ENCODE measurements at regions not wholly inside any gene's neighbourhood (a gene's known extent, or its start where the extent isn't known, plus 50 kb on each side); places are given as distances from the start of the nearest gene placed in this dataset.

DNA sequence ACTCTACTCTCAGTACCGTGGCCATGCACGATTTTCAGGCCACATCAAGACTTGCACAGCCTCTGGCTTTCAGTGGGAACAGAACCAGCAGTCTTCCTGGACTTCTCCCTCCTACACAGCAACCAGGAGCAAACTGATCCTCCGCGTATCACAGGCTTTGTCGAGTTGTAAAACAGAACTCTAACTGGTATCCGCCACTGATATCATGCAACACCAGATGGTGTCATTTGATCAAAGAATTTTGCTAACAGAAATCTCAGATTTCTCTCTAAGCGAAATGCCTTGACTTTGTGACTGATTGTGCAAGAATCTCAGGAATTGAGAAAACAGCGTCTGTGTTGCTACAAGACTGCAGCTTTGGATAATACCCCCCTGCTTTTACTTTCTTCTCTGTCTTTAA lies 85.7 kb downstream of the COPS8 start:
- no peak for DNase-seq

DNA sequence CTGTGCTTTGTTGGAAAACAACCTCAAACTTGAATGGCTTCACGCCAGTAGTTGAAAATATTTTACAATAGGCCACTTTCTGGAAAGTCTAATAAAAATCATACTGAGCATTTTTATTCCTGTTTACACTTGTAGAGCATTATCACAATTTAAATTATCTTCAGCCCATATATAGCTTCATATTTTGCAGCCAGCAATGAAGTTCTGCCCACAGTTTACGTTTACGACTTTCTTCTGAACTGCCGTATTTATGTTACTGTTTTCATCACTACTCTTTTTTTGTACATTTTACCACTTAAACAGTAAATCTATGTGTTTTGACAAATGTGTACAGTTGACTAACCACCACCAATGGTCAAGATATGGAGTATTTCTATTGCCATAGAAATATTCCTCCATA lies 86.2 kb downstream of the COPS8 start:
- no peak for DNase-seq

DNA sequence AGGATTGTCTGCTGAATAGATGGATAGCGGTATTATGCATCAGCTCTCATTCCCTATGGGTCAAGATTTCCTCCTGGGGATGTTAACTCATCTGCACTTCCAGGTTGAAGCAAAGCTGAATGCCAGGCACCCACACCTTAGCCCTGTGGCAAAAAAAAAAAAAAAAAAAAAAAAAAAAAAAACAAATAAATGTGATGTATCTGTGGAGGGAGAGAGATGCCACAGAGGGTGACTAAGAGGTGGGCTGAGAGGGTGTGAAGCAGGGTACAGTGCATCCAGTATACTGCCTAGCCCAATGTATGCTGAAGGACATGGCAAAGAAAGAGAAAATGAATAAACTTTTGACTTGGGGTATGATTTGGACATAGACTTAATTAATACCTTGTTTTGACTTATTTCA lies 91.4 kb downstream of the COPS8 start:
- no peak for DNase-seq

DNA sequence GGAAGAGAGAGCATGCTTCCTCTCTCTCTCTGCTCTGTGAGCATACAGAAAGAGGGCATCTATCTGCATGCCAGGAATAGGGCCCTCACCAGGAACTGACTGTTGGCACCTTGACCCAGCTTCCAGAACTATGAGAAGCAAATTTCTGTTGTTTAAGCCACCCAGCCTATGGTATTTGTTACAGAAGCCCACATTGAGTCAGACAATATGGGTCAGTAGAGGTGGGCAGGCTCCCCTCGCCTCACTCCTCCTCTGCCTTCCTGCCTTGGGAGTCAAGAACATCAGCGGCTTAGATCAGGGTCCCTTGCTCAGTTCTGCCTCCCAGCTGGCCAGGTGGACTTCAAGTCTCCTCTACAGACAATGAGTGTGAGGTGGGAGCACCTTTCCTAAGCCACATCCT lies 92.3 kb downstream of the COPS8 start:
- DNase-seq: no peak

DNA sequence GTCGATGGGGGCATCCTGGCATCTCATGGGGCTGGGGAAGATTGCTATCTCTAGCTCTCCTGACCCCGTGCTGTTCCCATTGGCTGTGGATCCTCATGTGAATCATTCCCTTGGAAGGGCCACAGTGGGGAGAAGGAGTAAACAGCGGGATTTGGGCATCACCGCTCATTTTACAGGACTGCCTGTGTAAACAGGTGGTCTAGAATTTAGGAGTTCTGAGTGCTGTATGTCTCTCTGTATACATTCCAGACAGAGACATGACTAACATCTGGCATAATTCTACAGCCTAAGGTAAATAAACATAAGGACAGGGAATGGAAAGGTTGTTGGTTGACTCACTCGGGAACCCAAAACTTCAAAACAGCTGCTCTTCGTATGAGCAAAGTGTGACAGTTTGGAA lies 92.7 kb downstream of the COPS8 start:
- no peak for DNase-seq

DNA sequence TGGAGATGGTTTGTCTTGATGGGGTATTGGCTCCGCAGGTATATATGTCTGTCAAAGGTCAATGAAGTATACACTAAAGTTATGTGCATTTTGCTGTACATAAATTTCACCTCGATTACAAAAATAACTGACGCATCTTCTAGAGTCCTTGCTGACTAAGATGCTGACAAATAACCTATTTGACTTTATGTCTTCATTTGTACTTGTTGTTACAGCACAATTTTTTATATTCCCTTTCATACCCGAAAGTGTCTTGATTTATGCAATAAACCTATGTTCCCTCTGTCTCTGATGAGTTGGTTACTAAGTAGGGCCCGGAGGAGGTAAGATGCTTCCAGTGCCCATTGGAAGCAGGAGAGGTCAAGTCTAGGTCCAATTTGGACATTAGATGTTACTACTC lies 93.5 kb downstream of the COPS8 start:
- no peak for DNase-seq

DNA sequence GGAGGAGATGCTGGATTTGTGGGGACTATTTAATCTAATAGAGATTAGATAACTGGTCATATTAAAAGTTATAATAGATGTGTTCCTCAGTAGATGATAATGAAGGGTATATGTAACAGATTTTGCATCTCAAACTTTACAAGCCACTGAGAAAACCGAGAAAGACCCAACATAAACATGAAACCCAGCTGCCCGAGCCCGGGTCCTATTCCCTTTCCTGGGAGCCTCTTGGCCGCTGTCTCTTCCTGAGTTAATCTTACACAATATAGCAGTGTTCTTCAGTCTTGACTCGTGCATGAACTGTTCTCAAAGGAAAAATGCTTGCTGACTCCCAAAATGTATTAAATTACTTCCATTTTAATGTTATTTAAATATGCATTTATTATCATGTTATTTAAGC lies 94.5 kb downstream of the COPS8 start:
- DNase-seq: no peak

DNA sequence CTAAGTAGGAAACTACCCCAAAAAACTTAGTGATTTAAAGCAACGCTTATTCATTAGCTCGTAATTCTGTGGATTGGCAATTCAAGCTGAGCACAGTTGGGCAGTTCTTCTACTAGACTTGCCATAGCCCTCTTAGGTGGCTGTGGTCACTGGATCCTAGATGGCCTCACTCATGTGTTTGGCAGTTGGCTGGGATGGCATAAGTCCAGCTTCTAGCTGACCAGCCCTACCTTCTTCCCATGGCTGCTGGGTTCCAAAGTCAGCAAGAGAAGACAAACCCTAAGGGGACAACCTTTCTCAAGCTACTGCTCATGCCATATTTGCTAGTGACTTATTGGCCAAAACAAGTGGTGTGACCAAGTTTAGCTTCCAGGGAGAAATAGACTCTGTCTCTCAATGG lies 95.3 kb downstream of the COPS8 start:
- DNase-seq: no peak

DNA sequence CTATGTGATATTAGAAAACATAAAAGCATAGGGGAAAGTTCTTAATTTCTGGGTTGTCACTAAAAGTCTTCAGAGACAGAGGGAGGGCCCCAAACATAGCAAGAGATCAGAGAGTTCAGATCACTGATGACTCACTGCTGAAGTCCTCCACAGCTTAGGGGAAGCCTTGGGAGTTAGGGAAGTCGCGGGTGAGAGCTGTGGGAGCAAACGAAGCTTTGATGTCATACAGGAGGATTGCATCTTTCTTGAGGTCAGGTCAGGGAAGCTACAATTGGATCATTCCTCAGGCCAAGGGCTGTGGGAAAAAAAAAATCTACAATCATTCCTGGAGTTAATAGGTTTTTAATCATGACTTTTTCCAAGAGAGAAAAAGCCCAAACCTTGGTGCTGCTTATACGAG lies 96.2 kb downstream of the COPS8 start:
- no peak for DNase-seq

DNA sequence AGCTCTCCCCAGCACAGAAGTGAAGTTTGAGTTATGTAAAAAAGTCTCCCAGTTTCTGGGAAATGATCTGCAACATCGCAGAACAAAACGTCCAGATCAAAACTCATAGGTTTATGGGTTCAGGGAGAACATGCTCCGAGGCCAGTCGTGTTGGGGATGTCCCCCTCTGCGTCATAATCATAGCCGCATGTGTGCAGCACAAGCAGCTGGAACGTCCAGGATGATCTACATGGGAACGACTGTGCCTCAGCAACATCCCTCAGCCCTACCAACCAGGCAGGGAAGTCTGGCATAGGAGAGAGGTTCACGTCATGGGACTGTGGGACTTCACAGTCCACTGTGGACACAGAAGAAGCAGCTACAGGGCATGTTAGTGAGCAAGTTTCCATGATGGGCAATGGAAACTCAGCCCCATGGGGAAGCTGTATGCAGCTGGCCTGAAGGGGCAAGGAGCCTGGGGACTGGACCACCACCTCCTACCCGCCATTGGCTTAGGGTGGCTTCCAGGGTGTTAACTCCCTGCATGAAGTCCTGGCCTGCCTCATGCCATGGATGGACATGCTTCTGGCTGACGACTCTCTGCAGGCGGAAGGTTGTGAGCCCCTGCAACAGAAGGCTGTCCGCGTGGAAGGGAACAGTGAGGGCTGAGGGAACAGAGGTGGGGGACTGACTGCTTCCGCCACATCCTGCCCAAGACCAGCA lies 96.9 kb downstream of the COPS8 start:
- no peak for DNase-seq

DNA sequence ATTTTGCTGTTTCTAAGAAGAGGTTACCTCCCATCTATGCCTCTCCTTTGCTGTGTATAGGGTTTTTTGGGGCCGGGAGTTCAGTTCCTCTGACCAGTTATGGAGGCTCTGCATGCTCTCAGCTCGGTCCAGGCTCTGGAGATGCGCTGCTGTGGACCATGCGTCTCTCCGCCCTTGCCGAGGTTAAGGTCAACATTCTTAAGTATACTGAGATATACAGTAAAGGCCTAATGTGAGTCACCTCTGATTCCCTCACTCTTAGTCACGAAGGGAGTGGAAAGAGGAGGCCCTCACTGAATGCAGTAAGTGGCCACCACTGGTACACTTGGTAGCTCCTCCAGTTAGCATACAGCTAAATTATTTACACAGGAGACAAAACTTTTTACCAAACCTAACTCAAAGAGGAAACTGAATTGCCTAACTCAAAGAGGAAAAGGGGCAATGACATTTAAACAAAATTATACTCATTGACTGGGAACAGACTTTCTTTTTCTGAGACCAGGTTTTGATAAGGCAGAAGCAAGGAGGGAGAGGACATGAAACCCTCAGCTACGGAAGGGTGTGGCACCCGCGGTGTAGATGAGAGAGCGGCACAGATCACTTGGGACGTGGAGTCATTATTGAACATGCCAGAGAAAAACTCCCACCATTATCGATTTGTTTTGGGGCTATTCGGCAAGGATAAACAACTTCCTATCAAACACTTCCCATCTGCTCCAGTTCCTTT lies 98.7 kb downstream of the COPS8 start:
- no peak for DNase-seq

DNA sequence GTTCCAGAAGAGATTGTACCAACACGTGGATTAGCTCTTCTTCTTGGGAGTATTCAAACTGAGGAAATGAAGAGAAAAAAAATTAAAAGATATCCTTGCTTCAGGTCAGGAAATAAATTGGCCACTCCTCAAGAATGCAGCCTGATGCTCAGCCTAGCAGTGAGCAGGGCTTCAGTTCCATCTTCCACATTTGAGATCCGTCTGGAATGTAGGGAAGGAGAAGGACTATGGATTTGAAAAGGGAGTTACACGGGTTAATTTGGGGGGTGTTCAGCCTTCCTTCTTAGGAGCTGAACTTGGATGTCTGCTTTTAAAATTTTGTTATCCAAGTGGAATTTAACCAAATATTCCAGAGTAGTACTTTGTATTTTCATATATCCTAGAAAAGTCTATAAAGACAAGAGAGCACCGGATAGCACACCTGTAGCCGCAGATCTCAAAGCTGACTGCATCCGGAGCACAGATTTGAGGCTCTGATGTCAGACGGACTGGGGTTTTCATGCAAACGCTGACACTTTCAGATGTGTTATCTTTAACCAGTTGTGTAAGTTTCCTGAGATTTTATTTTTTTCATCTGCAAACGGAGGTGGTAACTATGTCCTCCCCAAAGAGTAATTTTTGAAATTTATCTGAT lies 99.3 kb downstream of the COPS8 start:
- DNase-seq: no peak

DNA sequence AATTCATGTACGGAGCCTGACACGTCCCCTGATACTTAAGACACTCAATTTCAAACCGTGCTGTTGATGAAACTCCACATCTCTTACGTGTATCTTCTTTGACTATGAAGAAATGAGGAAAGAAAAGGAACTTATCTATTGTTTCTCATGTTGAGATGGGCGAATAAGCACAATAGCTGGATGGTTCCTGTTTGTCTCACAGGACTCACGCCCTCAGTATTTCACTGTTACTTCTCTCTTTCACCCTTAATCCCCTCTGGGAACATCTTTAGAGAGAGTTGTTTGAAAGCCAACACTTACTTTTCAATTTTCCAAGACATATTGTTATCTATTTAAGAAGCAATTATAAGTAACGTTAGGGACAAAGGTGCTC lies 99.8 kb downstream of the COPS8 start:
- no peak for DNase-seq

DNA sequence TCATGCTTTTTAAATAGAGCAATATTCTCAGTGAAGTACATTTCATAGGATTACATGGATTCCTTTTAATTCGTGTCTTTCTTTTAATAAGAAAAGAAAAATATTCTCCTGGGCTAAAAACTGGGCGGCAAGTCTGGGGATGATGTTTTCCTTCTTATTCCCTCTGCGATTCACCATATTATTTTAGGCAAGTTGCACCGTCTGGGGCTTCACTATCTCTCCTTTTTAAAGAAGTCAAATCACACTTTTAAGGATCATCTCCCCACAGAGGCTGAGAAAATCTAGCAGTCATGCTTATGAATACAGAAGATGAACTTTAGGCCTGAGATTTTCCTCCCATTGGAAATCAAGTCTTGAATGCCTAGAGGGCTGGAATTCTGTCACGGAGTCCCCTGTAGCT lies 104.1 kb downstream of the COPS8 start:
- DNase-seq: no peak

DNA sequence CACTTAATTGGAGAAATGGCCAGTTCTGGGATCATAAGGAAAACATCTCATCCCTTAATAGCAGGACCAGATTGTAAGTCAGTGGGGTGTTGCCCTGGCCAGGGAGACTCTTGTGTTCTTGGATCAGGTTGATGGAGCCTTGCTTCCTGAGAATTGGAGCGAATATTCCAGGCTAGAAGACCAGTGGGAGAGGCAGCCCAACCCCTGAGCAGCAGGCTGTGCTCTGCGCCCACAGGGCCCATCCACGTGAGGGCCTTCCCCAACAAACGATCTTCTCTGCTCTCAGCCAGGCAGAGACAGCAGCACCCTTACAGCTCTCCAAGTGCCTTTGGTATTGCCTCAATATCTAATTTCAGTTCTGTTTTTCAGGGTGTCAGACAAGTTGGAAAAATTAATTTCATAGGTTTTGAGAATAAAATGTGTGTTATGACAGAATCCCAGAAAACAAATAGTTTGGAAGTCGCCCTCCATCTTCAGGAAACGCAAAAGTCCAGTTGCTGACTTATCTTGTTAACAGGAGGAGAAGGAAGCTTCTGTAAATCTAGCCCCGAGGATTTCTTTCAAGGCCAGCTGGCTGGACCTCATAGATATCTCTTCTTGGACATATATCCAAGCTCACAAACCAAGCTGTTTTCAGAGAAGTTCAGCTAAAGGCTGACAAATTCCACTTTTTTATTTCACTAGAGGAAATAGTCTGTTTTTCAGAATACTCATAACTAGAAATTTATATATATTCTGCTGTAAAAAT lies 105.5 kb downstream of the COPS8 start:
- DNase-seq: no peak

DNA sequence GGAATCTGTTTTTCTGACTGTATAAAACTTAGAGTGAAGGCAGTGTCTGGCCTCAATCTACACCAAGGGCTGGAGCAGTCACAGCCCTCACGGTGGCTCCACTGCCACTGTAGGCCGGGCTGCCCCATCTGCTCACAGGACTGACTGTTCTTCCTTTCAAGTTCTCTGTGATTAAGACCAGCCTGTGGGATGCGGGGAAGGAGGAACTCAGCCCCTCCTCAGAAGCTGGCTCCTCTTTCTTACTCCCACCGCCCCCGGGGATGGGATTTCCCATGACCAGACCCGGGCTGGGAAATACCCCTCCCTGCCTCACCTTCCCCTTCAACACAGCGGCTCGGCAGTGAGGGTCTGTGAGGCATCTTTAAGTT lies 106.0 kb downstream of the COPS8 start:
- no peak for DNase-seq

DNA sequence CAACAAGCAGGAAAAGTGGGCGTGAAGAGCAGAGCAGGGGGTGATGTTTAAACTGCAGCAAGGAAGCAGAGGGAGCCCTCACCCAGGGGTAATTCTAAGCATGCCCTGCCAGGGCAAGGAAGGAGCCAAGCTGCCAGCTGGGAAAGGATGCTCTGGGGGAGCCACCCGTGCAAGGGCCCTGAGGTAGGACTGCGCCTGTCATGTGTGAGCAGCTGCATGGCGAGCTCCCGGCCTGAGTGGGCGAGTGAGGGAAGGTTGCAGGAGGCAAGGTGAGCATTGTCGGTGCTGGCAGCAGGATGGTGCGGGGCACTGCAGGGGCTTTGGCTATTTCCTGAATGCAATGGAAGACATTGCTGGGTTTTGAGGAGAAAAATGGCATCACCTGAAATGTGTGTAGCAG lies 107.2 kb downstream of the COPS8 start:
- no peak for DNase-seq

DNA sequence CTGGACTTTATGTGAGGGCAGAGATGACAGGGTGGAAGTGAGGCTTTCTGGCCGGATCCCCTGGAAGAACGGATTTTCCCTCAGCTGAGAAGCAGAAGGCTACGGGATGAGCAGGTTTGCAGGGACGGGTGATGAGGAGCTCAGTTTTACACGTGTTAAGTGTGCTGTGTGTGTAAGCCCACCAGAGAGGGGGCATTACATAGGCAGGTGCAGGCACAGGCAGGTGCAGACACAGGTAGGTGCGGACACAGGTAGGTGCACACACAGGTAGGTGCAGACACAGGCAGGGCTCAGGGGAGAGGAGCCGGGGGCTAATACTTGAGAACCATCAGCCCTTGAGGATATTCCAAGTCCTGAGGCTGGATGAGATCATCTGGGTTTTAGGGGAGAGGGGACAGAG lies 107.7 kb downstream of the COPS8 start:
- DNase-seq: no peak

DNA sequence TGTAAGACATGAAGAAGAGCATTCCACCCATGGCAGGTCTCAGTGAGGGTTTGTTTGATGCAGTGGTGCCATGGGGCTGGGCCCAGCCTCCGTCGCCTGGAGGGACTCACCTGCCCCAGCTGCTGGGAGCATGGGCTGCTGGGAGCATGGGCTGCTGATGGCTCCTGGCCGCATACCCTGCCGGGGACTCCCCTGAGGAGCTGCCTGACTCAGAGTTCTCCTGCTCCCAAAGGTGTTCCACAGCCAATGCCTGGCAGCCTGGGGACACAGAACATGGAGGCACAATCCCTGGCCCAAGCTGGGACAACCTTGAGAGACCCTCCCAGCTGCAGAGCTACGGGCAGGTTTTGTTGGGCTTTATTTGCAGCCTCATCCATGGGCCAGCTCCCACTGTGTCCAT lies 108.4 kb downstream of the COPS8 start:
- DNase-seq: no peak

DNA sequence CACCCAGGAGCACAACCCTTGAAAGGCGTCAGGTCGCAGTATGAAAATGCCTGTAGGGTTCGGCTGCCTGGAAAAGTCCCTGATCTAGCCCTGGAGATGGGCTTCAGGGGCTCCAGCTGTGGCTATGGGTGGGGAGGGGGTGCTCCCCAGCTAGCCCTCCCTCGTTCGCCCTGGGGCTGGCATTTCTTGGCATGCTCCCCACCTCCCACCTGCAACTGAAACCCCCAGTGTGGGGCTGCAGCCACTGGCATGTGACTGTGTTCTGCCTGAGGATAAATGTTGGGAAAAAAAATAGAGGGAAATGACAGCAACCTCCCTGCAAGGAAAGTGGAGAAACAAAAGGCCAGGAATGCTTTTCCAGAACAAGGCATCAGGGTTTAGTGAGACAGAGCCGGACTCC lies 109.2 kb downstream of the COPS8 start:
- DNase-seq: no peak

DNA sequence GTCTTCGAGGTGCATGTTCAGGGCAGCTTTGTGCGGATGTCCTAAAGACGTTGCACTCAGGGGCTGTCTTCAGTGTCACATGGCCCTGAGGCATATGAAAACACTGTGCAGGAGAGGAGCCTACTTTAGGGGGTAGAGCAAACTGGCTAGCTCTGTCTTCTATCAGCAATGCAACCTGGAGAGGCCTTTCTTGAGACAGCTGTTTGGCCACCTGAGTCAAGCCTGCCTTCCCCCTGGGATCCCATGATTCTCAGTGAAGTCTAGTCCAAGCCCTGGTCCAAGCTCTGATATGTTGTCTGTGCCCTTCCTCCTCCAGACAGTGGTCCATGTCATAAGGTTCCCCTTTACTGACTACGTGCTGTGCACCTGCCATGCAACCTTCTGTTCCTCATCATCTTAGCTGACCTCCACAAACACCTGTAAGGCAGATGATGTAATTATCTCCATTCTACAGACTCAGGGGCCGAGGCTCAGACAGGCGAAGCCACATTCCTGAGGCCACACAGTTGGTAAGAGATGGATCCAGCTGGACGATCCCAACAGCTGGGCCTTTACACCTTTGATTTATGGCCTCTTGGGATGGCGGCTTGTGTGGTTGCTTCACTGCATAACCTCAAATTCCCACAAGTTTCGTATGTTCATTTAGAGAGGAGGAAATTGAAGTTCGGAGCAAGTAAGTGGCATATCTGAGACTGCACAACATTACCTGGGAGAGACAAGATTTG lies 109.9 kb downstream of the COPS8 start:
- DNase-seq: no peak

DNA sequence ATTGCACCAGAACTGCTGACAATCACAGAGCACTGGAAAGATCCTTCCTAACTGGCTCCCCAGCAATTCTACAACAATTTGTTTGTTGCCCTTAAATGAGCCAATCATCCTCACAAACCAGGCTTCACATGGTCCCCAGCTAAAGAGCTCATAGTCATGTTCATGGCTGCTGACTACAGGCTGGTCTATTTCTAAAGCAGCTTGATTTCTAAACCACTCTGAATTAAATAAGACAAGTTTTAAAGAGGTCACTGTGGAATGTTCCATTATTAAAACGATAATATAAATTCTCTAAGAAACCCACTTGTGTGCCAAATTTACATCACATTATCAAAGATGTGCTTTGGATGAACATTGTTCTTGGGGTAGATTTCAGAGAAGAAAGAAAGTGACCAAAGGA lies 110.7 kb downstream of the COPS8 start:
- no peak for DNase-seq

Data from activated CD4-positive, alpha-beta T cell treated with anti-CD3 and anti-CD28 coated beads for 4 hours (primary cell).